GM12878 (cell line): ENCODE measurements at regions not wholly inside any gene's neighbourhood (a gene's known extent, or its start where the extent isn't known, plus 50 kb on each side); places are given as distances from the start of the nearest gene placed in this dataset.

Experiments used
- BACH1 ChIP-seq: fragments of 450-650 bp; IDR thresholded peaks from 2 replicates; pipeline ENCODE4 v1.6.1; 2017; ENCODE audit warnings: mild to moderate bottlenecking, borderline replicate concordance
- BHLHE40 ChIP-seq, 2 experiments: fragments of 450-650 bp in 1 of 2; IDR thresholded peaks; 2 replicates each; pipeline ENCODE4 v1.6.1; 2011 to 2017; ENCODE audit warnings: low read depth in 2 of 2, borderline replicate concordance in 1 of 2, improper control_type of control experiment in 1 of 2, low read length in 1 of 2, mild to moderate bottlenecking in 1 of 2
- BMI1 ChIP-seq: fragments of 450-650 bp; IDR thresholded peaks from 2 replicates; pipeline ENCODE4 v1.6.1; 2016; ENCODE audit warnings: mild to moderate bottlenecking, moderate library complexity, borderline replicate concordance
- BRCA1 ChIP-seq: IDR thresholded peaks from 2 replicates; pipeline ENCODE4 v1.6.1; 2011; ENCODE audit warnings: low read depth, low read length, improper control_type of control experiment
- CREM ChIP-seq: IDR thresholded peaks from 2 replicates; pipeline ENCODE4 v1.6.1; 2014; ENCODE audit warnings: antibody characterized with exemption, low read depth
- EED ChIP-seq: sonication (generic); IDR thresholded peaks from 2 replicates; pipeline ENCODE4 v1.6.1; 2016; ENCODE audit warnings: antibody characterized with exemption, low read depth
- ESRRA ChIP-seq: IDR thresholded peaks from 2 replicates; pipeline ENCODE4 v1.6.1; 2012; ENCODE audit warnings: mild to moderate bottlenecking, low read length, improper control_type of control experiment
- HCFC1 ChIP-seq: fragments of 150-350 bp; IDR thresholded peaks from 2 replicates; pipeline ENCODE4 v1.6.1; 2014; ENCODE audit warnings: low read length
- HDGF ChIP-seq: fragments of 450-650 bp; IDR thresholded peaks from 2 replicates; pipeline ENCODE4 v1.6.1; 2016; ENCODE audit warnings: antibody characterized with exemption
- JUNB ChIP-seq: IDR thresholded peaks from 2 replicates; pipeline ENCODE4 v1.6.1; 2016; ENCODE audit warnings: antibody characterized with exemption, mild to moderate bottlenecking
- NFXL1 ChIP-seq: fragments of 450-650 bp; IDR thresholded peaks from 2 replicates; pipeline ENCODE4 v1.6.1; 2017; ENCODE audit warnings: antibody characterized with exemption, mild to moderate bottlenecking, borderline replicate concordance
- STAT1 ChIP-seq: fragments of 450-650 bp; conservative IDR thresholded peaks from 2 replicates; pipeline ENCODE4 v1.6.1; 2014; ENCODE audit warnings: antibody characterized with exemption, mild to moderate bottlenecking
- TBL1XR1 ChIP-seq: IDR thresholded peaks from 2 replicates; pipeline ENCODE4 v1.6.1; 2012; ENCODE audit warnings: low read depth, low read length, improper control_type of control experiment
- ZNF24 ChIP-seq: fragments of 450-650 bp; IDR thresholded peaks from 2 replicates; pipeline ENCODE4 v1.6.1; 2017; ENCODE audit warnings: antibody characterized with exemption, mild to moderate bottlenecking
- TF ChIP-seq, protein P1 (sequence below): IDR thresholded peaks from 2 replicates; pipeline ENCODE4 v1.6.1; 2012; ENCODE audit warnings: improper control_type of control experiment, low read depth, low read length; ENCODE audit not compliant: insufficient replicate concordance
- TF ChIP-seq, protein P2 (sequence below): fragments of 150-350 bp; IDR thresholded peaks from 2 replicates; pipeline ENCODE4 v1.6.1; 2014; ENCODE audit warnings: mild to moderate bottlenecking, low read depth, low read length
- TF ChIP-seq, protein P3 (sequence below): IDR thresholded peaks from 2 replicates; pipeline ENCODE4 v1.6.1; 2012; ENCODE audit warnings: low read length, inconsistent platforms
- TF ChIP-seq, protein P4 (sequence below): fragments of 450-650 bp; IDR thresholded peaks from 2 replicates; pipeline ENCODE4 v1.6.1; 2017; ENCODE audit warnings: antibody characterized with exemption, mild to moderate bottlenecking, moderate library complexity
- TF ChIP-seq, protein P5 (sequence below): fragments of 450-650 bp; IDR thresholded peaks from 2 replicates; pipeline ENCODE4 v1.6.1; 2016; ENCODE audit warnings: mild to moderate bottlenecking

DNA sequence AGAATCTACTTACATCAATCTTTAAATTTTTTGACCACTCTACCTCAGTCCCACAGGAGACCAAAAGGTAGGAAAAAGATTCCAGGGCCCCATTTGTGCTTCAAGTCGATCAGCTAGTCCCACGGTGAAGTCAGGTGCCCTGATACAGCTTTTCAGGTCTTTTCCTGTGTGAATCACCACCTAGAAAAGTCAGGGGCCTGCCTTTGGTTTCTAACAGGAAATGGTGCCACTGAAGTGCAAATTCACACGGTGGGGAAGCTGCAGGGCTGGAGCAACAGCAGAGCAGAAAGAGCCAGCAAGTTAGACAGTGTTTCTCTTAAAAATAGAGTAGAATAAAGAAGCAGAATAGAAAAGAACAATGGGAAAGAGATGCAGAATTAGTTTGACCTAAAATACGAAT, 107.5 kb downstream of the KLF12 start (continued):
- TF ChIP-seq, protein P1, sequence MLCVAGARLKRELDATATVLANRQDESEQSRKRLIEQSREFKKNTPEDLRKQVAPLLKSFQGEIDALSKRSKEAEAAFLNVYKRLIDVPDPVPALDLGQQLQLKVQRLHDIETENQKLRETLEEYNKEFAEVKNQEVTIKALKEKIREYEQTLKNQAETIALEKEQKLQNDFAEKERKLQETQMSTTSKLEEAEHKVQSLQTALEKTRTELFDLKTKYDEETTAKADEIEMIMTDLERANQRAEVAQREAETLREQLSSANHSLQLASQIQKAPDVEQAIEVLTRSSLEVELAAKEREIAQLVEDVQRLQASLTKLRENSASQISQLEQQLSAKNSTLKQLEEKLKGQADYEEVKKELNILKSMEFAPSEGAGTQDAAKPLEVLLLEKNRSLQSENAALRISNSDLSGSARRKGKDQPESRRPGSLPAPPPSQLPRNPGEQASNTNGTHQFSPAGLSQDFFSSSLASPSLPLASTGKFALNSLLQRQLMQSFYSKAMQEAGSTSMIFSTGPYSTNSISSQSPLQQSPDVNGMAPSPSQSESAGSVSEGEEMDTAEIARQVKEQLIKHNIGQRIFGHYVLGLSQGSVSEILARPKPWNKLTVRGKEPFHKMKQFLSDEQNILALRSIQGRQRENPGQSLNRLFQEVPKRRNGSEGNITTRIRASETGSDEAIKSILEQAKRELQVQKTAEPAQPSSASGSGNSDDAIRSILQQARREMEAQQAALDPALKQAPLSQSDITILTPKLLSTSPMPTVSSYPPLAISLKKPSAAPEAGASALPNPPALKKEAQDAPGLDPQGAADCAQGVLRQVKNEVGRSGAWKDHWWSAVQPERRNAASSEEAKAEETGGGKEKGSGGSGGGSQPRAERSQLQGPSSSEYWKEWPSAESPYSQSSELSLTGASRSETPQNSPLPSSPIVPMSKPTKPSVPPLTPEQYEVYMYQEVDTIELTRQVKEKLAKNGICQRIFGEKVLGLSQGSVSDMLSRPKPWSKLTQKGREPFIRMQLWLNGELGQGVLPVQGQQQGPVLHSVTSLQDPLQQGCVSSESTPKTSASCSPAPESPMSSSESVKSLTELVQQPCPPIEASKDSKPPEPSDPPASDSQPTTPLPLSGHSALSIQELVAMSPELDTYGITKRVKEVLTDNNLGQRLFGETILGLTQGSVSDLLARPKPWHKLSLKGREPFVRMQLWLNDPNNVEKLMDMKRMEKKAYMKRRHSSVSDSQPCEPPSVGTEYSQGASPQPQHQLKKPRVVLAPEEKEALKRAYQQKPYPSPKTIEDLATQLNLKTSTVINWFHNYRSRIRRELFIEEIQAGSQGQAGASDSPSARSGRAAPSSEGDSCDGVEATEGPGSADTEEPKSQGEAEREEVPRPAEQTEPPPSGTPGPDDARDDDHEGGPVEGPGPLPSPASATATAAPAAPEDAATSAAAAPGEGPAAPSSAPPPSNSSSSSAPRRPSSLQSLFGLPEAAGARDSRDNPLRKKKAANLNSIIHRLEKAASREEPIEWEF = no peak
- TF ChIP-seq NFXL1 (no peak), ESRRA (no peak), ZNF24 (no peak), HCFC1 (no peak), EED (peak; percentile 77), BMI1 (0 out of 2 replicates have a peak, but pooled peaks have one; percentile 26), BACH1 (no peak), STAT1 (no peak), JUNB (peak; percentile 26; the same call in 1 of the 2 replicates), BRCA1 (no peak), CREM (0 out of 2 replicates have a peak, but pooled peaks have one; percentile 30), BHLHE40 (IDR thresholded peaks at IDR 0.05; ENCODE audit: borderline replicate concordance in 1 of 2, low read depth in 2 of 2, low read length in 1 of 2) (peak; percentile 79 to 82), TBL1XR1 (peak; percentile 71; the same call in 1 of the 2 replicates), HDGF (no peak)
- TF ChIP-seq, protein P2, sequence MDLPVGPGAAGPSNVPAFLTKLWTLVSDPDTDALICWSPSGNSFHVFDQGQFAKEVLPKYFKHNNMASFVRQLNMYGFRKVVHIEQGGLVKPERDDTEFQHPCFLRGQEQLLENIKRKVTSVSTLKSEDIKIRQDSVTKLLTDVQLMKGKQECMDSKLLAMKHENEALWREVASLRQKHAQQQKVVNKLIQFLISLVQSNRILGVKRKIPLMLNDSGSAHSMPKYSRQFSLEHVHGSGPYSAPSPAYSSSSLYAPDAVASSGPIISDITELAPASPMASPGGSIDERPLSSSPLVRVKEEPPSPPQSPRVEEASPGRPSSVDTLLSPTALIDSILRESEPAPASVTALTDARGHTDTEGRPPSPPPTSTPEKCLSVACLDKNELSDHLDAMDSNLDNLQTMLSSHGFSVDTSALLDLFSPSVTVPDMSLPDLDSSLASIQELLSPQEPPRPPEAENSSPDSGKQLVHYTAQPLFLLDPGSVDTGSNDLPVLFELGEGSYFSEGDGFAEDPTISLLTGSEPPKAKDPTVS = no peak
- TF ChIP-seq, protein P3, sequence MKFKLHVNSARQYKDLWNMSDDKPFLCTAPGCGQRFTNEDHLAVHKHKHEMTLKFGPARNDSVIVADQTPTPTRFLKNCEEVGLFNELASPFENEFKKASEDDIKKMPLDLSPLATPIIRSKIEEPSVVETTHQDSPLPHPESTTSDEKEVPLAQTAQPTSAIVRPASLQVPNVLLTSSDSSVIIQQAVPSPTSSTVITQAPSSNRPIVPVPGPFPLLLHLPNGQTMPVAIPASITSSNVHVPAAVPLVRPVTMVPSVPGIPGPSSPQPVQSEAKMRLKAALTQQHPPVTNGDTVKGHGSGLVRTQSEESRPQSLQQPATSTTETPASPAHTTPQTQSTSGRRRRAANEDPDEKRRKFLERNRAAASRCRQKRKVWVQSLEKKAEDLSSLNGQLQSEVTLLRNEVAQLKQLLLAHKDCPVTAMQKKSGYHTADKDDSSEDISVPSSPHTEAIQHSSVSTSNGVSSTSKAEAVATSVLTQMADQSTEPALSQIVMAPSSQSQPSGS = peak; percentile 80
- TF ChIP-seq, protein P4, sequence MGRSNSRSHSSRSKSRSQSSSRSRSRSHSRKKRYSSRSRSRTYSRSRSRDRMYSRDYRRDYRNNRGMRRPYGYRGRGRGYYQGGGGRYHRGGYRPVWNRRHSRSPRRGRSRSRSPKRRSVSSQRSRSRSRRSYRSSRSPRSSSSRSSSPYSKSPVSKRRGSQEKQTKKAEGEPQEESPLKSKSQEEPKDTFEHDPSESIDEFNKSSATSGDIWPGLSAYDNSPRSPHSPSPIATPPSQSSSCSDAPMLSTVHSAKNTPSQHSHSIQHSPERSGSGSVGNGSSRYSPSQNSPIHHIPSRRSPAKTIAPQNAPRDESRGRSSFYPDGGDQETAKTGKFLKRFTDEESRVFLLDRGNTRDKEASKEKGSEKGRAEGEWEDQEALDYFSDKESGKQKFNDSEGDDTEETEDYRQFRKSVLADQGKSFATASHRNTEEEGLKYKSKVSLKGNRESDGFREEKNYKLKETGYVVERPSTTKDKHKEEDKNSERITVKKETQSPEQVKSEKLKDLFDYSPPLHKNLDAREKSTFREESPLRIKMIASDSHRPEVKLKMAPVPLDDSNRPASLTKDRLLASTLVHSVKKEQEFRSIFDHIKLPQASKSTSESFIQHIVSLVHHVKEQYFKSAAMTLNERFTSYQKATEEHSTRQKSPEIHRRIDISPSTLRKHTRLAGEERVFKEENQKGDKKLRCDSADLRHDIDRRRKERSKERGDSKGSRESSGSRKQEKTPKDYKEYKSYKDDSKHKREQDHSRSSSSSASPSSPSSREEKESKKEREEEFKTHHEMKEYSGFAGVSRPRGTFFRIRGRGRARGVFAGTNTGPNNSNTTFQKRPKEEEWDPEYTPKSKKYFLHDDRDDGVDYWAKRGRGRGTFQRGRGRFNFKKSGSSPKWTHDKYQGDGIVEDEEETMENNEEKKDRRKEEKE = no peak
- TF ChIP-seq, protein P5, sequence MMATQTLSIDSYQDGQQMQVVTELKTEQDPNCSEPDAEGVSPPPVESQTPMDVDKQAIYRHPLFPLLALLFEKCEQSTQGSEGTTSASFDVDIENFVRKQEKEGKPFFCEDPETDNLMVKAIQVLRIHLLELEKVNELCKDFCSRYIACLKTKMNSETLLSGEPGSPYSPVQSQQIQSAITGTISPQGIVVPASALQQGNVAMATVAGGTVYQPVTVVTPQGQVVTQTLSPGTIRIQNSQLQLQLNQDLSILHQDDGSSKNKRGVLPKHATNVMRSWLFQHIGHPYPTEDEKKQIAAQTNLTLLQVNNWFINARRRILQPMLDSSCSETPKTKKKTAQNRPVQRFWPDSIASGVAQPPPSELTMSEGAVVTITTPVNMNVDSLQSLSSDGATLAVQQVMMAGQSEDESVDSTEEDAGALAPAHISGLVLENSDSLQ = no peak; the same call in 1 of the 2 replicates
